Esophagus squamous epithelium (tissue), 5 donors: ENCODE measurements at regions not wholly inside any gene's neighbourhood (a gene's known extent, or its start where the extent isn't known, plus 50 kb on each side); places are given as distances from the start of the nearest gene placed in this dataset.

Experiments
- DNase-seq: peaks from one replicate; lab custom pipeline; 2025; lab: John Stamatoyannopoulos, UW
- H3K27ac ChIP-seq, 4 donors: fragments of 200-600 bp; sonication (generic); one replicate each; pipeline ENCODE4 v1.5.1; 2016 to 2019; ENCODE audit warnings: mild to moderate bottlenecking in 1 of 4
- H3K27me3 ChIP-seq, 4 donors: fragments of 200-600 bp; sonication (generic); 1 replicate in 3 of 4; 2 replicates in 1 of 4; pipeline versions ENCODE4 v1.5.1 to v1.6.0; 2017 to 2021; ENCODE audit warnings: antibody characterized with exemption in 1 of 4
- H3K36me3 ChIP-seq, 3 donors: fragments of 200-600 bp; sonication (generic); one replicate each; pipeline ENCODE4 v1.5.1; 2016 to 2019
- H3K4me1 ChIP-seq, 3 donors: fragments of 200-600 bp; sonication (generic); one replicate each; pipeline ENCODE4 v1.5.1; 2017 to 2019
- H3K4me3 ChIP-seq, 4 donors: fragments of 200-600 bp; sonication (generic); 1 replicate in 3 of 4; 2 replicates in 1 of 4; pipeline ENCODE4 v1.5.1; 2016 to 2019; ENCODE audit warnings: mild to moderate bottlenecking in 2 of 4, moderate library complexity in 1 of 4
- H3K9me3 ChIP-seq, 3 donors: fragments of 200-600 bp; sonication (generic); one replicate each; pipeline ENCODE4 v1.5.1; 2016 to 2019
- POLR2A ChIP-seq, 4 donors: fragments of 450-650 bp; IDR thresholded peaks; one replicate each; pipeline ENCODE4 v1.6.1; 2017; ENCODE audit warnings: antibody characterized with exemption in 4 of 4, mild to moderate bottlenecking in 4 of 4, moderate library complexity in 3 of 4
- WGBS, 2 donors: methylation state at CpG; one replicate each; pipeline ENCODE4 v1.1.5; 2018; 5-methylcytosine and 5-hydroxymethylcytosine counted together
- intact Hi-C: fragments of 100-400 bp; cut with DNase I; formaldehyde crosslinking; loops from one replicate; pipeline ENCODE4 v1.15.0; 2022
- TF ChIP-seq, protein P1 (sequence below), 6 experiments: fragments of 450-650 bp in 4 of 6; fragments of 200-600 bp in 2 of 6; sonication (generic) in 2 of 6; IDR thresholded peaks; one replicate each; pipeline ENCODE4 v1.5.1; 2016 to 2019; ENCODE audit warnings: antibody characterized with exemption in 6 of 6, mild to moderate bottlenecking in 4 of 6, moderate library complexity in 4 of 6
- donor health status: DM: yes; HTN: yes; CAD: no.

DNA sequence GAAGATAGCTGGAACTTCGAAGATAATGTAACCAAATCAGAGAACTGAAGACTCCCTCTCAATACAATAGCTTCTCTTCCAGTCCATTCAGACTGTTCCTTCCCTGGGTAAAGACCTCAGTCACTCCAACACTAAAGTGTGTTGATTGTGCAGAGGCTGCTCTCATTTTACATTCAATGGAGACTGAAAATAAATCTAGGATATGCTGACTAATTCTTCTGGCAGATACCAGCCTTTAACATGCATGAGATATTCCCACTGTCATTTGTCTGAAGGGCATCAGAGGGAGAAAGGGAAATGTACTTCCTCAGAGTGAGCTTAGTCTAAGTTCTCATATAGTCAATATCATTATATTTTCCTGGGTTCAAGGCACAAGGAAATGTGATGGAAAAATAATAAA is 166.4 kb upstream of the IRAK1BP1 start:
- Histone ChIP-seq H3K4me3 (no peak overlapping the region), H3K27me3 (no peaks in the 10 kb centered on the region), H3K36me3 (no peaks in the 10 kb centered on the region), H3K4me1 (no peaks in the 10 kb centered on the region), H3K9me3 (no peaks in the 10 kb centered on the region), H3K27ac (no peak overlapping the region)
- DNase-seq = no peak
- TF ChIP-seq POLR2A (IDR thresholded peaks at IDR 0.05) = no peak
- TF ChIP-seq, protein P1, sequence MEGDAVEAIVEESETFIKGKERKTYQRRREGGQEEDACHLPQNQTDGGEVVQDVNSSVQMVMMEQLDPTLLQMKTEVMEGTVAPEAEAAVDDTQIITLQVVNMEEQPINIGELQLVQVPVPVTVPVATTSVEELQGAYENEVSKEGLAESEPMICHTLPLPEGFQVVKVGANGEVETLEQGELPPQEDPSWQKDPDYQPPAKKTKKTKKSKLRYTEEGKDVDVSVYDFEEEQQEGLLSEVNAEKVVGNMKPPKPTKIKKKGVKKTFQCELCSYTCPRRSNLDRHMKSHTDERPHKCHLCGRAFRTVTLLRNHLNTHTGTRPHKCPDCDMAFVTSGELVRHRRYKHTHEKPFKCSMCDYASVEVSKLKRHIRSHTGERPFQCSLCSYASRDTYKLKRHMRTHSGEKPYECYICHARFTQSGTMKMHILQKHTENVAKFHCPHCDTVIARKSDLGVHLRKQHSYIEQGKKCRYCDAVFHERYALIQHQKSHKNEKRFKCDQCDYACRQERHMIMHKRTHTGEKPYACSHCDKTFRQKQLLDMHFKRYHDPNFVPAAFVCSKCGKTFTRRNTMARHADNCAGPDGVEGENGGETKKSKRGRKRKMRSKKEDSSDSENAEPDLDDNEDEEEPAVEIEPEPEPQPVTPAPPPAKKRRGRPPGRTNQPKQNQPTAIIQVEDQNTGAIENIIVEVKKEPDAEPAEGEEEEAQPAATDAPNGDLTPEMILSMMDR (IDR thresholded peaks at IDR 0.05) = no peak
- intact Hi-C loops = no loop called here
- WGBS, 2 donors = 75 to 76% methylated on average over 1 of the region's 1 CpG

DNA sequence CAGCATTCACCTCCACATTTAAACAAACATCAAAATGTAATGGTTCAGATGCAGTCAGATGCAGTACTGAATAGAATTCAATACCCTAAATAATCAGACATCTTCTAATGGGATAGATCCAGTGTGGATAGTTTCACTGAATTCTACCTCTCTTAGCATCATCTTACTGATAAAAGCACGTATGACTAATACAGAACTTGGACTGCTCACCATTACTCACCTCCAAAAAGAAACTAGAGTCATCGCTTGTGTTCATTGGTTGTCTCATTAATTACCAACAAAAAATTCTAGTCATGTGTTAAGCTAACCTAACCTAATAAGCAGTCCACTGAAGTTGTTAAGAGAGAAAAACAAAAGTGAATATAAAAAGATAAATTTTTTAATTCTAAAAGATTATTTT is 165.9 kb upstream of the IRAK1BP1 start:
- no peaks in the 10 kb centered on the region for H3K9me3 ChIP-seq
- intact Hi-C loops = no loop called here
- 44 to 48% methylated on average over 2 of the region's 2 CpGs for WGBS, 2 donors
- H3K27ac ChIP-seq = no peak overlapping the region
- no peak for TF ChIP-seq POLR2A (IDR thresholded peaks at IDR 0.05)
- TF ChIP-seq, protein P1 (IDR thresholded peaks at IDR 0.05) = no peak
- DNase-seq = no peak
- no peak overlapping the region for H3K4me3 ChIP-seq
- no peaks in the 10 kb centered on the region for H3K27me3 ChIP-seq
- H3K36me3 ChIP-seq = no peaks in the 10 kb centered on the region
- no peaks in the 10 kb centered on the region for H3K4me1 ChIP-seq

DNA sequence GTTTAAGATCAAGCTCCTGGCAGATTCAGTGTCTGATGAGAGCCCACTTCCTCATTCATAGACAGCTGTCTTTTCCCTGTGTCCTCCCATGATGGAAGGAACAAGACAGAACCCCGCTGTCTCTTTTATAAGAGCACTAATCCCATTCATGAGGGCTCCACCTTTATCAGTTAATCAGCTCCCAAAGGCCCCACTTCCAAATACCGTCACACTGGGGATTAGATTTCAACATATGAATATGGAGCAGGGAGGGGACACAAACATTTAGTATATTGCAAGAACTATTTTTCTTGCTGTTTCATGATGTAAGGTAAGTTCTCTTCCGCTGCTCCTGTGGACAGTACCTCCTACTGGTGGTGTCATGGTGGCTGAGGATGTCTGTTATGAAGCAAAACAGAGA is 158.3 kb upstream of the IRAK1BP1 start:
- Histone ChIP-seq H3K27ac (no peak overlapping the region), H3K36me3 (no peaks in the 10 kb centered on the region), H3K27me3 (no peaks in the 10 kb centered on the region), H3K4me1 (no peaks in the 10 kb centered on the region), H3K9me3 (no peaks in the 10 kb centered on the region), H3K4me3 (no peak overlapping the region)
- WGBS, 2 donors = 79 to 80% methylated on average over 3 of the region's 3 CpGs
- TF ChIP-seq, protein P1 (IDR thresholded peaks at IDR 0.05) = no peak
- no peak for TF ChIP-seq POLR2A (IDR thresholded peaks at IDR 0.05)
- intact Hi-C loops = no loop called here
- no peak for DNase-seq

DNA sequence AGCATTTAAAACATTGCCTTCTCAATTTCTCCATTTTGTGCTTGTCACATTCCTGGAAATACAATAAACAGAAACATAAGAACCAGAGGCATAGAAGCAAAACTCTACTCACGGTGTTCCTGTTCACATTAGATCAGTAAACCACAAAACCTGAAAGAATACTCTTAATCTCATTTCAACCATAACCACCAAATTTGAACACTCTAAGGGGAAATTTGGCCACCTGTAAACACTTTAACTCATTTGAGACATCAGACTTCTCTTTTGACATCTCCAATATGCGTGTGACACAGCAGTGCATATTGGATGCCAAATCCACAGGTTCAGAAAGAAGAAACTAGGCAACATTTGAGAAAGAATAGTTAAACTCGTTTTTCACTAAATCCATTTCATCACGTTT is 153.8 kb upstream of the IRAK1BP1 start:
- Histone ChIP-seq H3K4me3 (no peak overlapping the region), H3K27me3 (no peaks in the 10 kb centered on the region), H3K9me3 (no peaks in the 10 kb centered on the region), H3K27ac (no peak overlapping the region), H3K4me1 (no peaks in the 10 kb centered on the region), H3K36me3 (no peaks in the 10 kb centered on the region)
- 68 to 75% methylated on average over 4 of the region's 4 CpGs for WGBS, 2 donors
- no peak for DNase-seq
- no peak for TF ChIP-seq POLR2A (IDR thresholded peaks at IDR 0.05)
- TF ChIP-seq, protein P1 (IDR thresholded peaks at IDR 0.05) = no peak
- intact Hi-C loops = no loop called here

DNA sequence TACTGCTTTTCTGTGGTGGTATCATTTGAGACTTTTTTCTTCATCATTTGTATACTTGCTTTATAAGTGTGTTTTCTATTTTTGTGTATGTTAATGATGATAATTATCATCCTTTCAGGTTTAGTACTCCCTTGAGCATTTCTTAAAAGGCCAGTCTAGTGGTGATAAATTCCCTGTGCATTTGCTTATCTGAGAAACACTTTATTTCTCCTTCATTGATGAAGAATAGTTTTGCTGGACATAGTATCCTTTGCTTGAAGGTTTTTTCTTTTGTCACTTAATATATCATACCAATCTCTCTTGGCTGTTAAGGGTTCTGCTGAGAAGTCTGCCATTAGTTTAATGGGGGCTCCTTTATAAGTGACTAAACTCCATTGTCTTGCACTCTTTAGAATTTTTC is 123.2 kb upstream of the IRAK1BP1 start:
- peaks cover 0 to 6% (median 0%) of the 10 kb centered on the region in 3 donors for H3K4me1 ChIP-seq
- intact Hi-C loops = no loop called here
- H3K4me3 ChIP-seq = no peak overlapping the region
- no peaks in the 10 kb centered on the region for H3K36me3 ChIP-seq
- peaks cover 0 to 24% (median 10%) of the 10 kb centered on the region in 3 donors for H3K9me3 ChIP-seq
- no peak overlapping the region for H3K27ac ChIP-seq
- DNase-seq = no peak
- H3K27me3 ChIP-seq = no peaks in the 10 kb centered on the region
- TF ChIP-seq, protein P1 (IDR thresholded peaks at IDR 0.05) = no peak
- TF ChIP-seq POLR2A (IDR thresholded peaks at IDR 0.05) = no peak
